ENCODE measurements at regions not wholly inside any gene's neighbourhood (a gene's known extent, or its start where the extent isn't known, plus 50 kb on each side); places are given as distances from the start of the nearest gene placed in this dataset.

- peak; percentile 55 to 96 (median 84) for DNase-seq (ENCODE audit: low read depth in 6 of 9, low spot score in 9 of 9)
- H3K4me3 ChIP-seq (ENCODE audit: low read length in 2 of 2) = peak overlapping the region in 1 of 2 donors; percentile 26
- H3K36me3 ChIP-seq (ENCODE audit: control insufficient read depth in 2 of 2, insufficient read depth in 2 of 2, low read length in 1 of 2) = no peaks in the 10 kb centered on the region
- H3K27me3 ChIP-seq (ENCODE audit: control insufficient read depth in 2 of 2, insufficient read depth in 1 of 2, low read length in 1 of 2) = no peaks in the 10 kb centered on the region
- H3K9me3 ChIP-seq (ENCODE audit: control insufficient read depth in 2 of 2, insufficient read depth in 1 of 2, low read length in 1 of 2) = no peaks in the 10 kb centered on the region
- peaks cover 0 to 20% of the 10 kb centered on the region in 2 donors for H3K4me1 ChIP-seq (ENCODE audit: control insufficient read depth in 2 of 2, insufficient read depth in 2 of 2, low read length in 2 of 2)
- WGBS = 3% methylated on average over 2 of the region's 2 CpGs
- peak overlapping the region; percentile 84 to 96 for H3K27ac ChIP-seq (ENCODE audit: low read depth in 1 of 2, low read length in 1 of 2)
Measured at GRCh38 chrX:79259073-79259689, 108.0 kb downstream of the ITM2A start.

GRCh38 chrX:79243691-79244090, 99.2 kb downstream of the GPR174 start:
- H3K4me3 ChIP-seq (ENCODE audit: low read length in 2 of 2) = no peak overlapping the region
- 94% methylated on average over 2 of the region's 2 CpGs for WGBS
- peaks cover 0 to 2% of the 10 kb centered on the region in 2 donors for H3K4me1 ChIP-seq (ENCODE audit: control insufficient read depth in 2 of 2, insufficient read depth in 2 of 2, low read length in 2 of 2)
- no peaks in the 10 kb centered on the region for H3K9me3 ChIP-seq (ENCODE audit: control insufficient read depth in 2 of 2, insufficient read depth in 1 of 2, low read length in 1 of 2)
- H3K27ac ChIP-seq (ENCODE audit: low read depth in 1 of 2, low read length in 1 of 2) = no peak overlapping the region
- no peaks in the 10 kb centered on the region for H3K27me3 ChIP-seq (ENCODE audit: control insufficient read depth in 2 of 2, insufficient read depth in 1 of 2, low read length in 1 of 2)
- no peak for DNase-seq (ENCODE audit: low read depth in 6 of 9, low spot score in 9 of 9)
- no peaks in the 10 kb centered on the region for H3K36me3 ChIP-seq (ENCODE audit: control insufficient read depth in 2 of 2, insufficient read depth in 2 of 2, low read length in 1 of 2)

GRCh38 chrX:79235899-79236298, 91.4 kb downstream of the GPR174 start:
- no peaks in the 10 kb centered on the region for H3K36me3 ChIP-seq (ENCODE audit: control insufficient read depth in 2 of 2, insufficient read depth in 2 of 2, low read length in 1 of 2)
- no peak overlapping the region for H3K27ac ChIP-seq (ENCODE audit: low read depth in 1 of 2, low read length in 1 of 2)
- no peak overlapping the region for H3K4me3 ChIP-seq (ENCODE audit: low read length in 2 of 2)
- 97% methylated on average over 3 of the region's 3 CpGs for WGBS
- H3K9me3 ChIP-seq (ENCODE audit: control insufficient read depth in 2 of 2, insufficient read depth in 1 of 2, low read length in 1 of 2) = no peaks in the 10 kb centered on the region
- H3K4me1 ChIP-seq (ENCODE audit: control insufficient read depth in 2 of 2, insufficient read depth in 2 of 2, low read length in 2 of 2) = no peaks in the 10 kb centered on the region
- no peak for DNase-seq (ENCODE audit: low read depth in 6 of 9, low spot score in 9 of 9)
- H3K27me3 ChIP-seq (ENCODE audit: control insufficient read depth in 2 of 2, insufficient read depth in 1 of 2, low read length in 1 of 2) = no peaks in the 10 kb centered on the region

GRCh38 chrX:79231662-79232061, 87.2 kb downstream of the GPR174 start:
- Histone ChIP-seq H3K27me3 (ENCODE audit: control insufficient read depth in 2 of 2, insufficient read depth in 1 of 2, low read length in 1 of 2) (no peaks in the 10 kb centered on the region), H3K4me1 (ENCODE audit: control insufficient read depth in 2 of 2, insufficient read depth in 2 of 2, low read length in 2 of 2) (no peaks in the 10 kb centered on the region), H3K9me3 (ENCODE audit: control insufficient read depth in 2 of 2, insufficient read depth in 1 of 2, low read length in 1 of 2) (no peaks in the 10 kb centered on the region), H3K36me3 (ENCODE audit: control insufficient read depth in 2 of 2, insufficient read depth in 2 of 2, low read length in 1 of 2) (no peaks in the 10 kb centered on the region), H3K4me3 (ENCODE audit: low read length in 2 of 2) (no peak overlapping the region), H3K27ac (ENCODE audit: low read depth in 1 of 2, low read length in 1 of 2) (no peak overlapping the region)
- DNase-seq (ENCODE audit: low read depth in 6 of 9, low spot score in 9 of 9) = no peak
- WGBS = 79% methylated on average over 2 of the region's 2 CpGs

Measured in thymus (tissue), 11 donors.